K562 (cell line): ENCODE measurements at regions not wholly inside any gene's neighbourhood (a gene's known extent, or its start where the extent isn't known, plus 50 kb on each side); places are given as distances from the start of the nearest gene placed in this dataset.

Source experiments
- IFI16 ChIP-seq: fragments of 250-450 bp; sonication (Bioruptor Pico); IDR thresholded peaks from 2 replicates; pipeline ENCODE4 v2.1.2; 2022; ENCODE audit warnings: mild to moderate bottlenecking, inconsistent platforms
- MNT ChIP-seq, 2 experiments: fragments of 450-650 bp; conservative IDR thresholded peaks; 2 replicates each; pipeline ENCODE4 v1.6.1; 2017; ENCODE audit warnings: mild to moderate bottlenecking in 2 of 2, moderate library complexity in 2 of 2
- PATZ1 ChIP-seq: fragments of 250-450 bp; sonication (Bioruptor Pico); IDR thresholded peaks from 2 replicates; pipeline ENCODE4 v1.5.0; 2020; ENCODE audit warnings: mild to moderate bottlenecking, borderline replicate concordance
- PBX2 ChIP-seq, 2 experiments: IDR thresholded peaks in 1 of 2; conservative IDR thresholded peaks in 1 of 2; 2 replicates each; pipeline ENCODE4 v1.6.1; 2016; ENCODE audit warnings: low read depth in 2 of 2, mild to moderate bottlenecking in 1 of 2, missing compliant biosample characterization in 1 of 2, missing genetic modification characterization in 1 of 2, moderate library complexity in 1 of 2
- SOX6 ChIP-seq: fragments of 450-650 bp; IDR thresholded peaks from 2 replicates; pipeline ENCODE4 v1.6.1; 2014; ENCODE audit warnings: mild to moderate bottlenecking
- TFE3 ChIP-seq: fragments of 450-650 bp; formaldehyde crosslinking; IDR thresholded peaks from 2 replicates; pipeline ENCODE4 v1.4.0; 2020; ENCODE audit warnings: mild to moderate bottlenecking, mixed read lengths
- YBX1 ChIP-seq: fragments of 450-650 bp; IDR thresholded peaks from 2 replicates; pipeline ENCODE4 v1.7.1; 2016; ENCODE audit warnings: mild to moderate bottlenecking

GRCh38 chr18:22822841-22823508, 110.2 kb upstream of the RBBP8 start (continued):
- no peak for TF ChIP-seq PATZ1 (CRISPR knock-in tag)
- no peak for TF ChIP-seq TFE3
- no peak for TF ChIP-seq IFI16 (CRISPR knock-in tag)
- TF ChIP-seq YBX1, result no peak
- TF ChIP-seq SOX6, result no peak
- TF ChIP-seq PBX2 (CRISPR knock-in tag; IDR thresholded peaks at IDR 0.05; ENCODE audit: low read depth), result no peak
- no peak for TF ChIP-seq PBX2 (tag; conservative IDR thresholded peaks at IDR 0.05; ENCODE audit: low read depth)
- TF ChIP-seq MNT (conservative IDR thresholded peaks at IDR 0.05), result no peak
- TF ChIP-seq, all 486 proteins: peak for 0
